Globus pallidus (tissue), 1 donor: ENCODE measurements at regions not wholly inside any gene's neighbourhood (a gene's known extent, or its start where the extent isn't known, plus 50 kb on each side); places are given as distances from the start of the nearest gene placed in this dataset.
"Not testable (repeated sequence)": the region's sequence is repeated elsewhere in the genome, so short reads cannot be mapped to it uniquely, and the experiment has no call there.

Experiments
- DNase-seq: peaks from one replicate; pipeline ENCODE4 v3.0.0-alpha.2; 2015; ENCODE audit warnings: low spot score

DNA sequence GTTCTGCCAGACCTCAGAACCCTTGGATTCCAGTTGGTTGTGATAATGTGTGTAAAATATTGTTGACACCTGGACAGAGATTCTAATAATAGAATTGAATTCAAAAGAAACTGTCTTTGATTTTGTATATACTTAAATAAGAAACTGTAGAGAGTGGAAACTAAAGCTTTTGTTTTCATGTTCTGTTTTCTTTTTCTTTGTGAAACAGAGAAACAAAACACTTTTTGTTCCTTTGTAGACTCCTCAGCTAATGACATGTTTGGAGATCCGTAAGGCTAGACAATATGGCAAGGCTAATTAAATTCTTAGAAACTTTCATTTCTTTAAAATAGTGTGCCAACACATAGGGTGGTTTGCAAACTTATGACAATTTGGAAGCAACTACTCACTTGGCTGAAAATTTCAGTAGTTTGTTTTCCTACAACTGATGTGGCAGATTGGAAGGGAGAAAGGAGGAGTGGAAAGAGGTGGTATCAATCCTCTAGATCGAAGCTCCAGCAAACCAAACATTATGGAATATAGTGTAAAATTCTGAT, 90.9 kb upstream of the FAT1 start:
- no peak for DNase-seq

DNA sequence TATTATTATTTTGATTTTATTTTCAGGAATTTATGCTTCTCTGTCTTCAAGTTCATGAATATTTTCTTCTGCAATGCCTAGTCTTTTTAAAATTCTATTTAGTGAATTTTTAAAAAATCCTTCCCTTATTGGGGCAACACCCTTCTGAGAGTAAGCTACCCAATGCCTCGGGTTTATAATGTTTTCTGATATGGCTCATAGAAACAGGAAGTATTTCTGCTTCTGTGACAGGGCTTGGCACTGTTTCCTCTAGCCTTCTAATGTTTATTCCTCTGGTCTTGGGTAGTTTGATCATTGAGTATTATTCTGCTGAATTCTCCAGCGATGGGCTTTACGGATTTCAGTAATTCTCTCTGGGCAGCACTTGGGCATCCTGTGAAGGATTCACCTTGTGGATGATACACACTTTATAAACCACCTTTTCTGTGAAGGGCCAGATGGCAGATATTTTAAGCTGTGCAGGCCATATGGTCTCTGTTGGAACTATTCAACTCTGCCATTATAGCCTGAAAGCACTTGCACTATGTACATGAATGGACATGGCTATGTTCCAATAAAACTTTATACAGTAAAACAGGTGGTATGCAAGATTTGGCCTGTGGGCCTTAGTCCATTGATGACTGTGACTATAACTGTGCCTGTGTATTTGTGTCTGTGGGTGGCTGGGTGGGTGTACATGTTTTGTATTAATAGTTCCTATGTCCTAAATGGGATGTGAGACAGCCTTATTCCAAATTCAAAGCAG, 95.9 kb upstream of the FAT1 start:
- DNase-seq, result no peak

DNA sequence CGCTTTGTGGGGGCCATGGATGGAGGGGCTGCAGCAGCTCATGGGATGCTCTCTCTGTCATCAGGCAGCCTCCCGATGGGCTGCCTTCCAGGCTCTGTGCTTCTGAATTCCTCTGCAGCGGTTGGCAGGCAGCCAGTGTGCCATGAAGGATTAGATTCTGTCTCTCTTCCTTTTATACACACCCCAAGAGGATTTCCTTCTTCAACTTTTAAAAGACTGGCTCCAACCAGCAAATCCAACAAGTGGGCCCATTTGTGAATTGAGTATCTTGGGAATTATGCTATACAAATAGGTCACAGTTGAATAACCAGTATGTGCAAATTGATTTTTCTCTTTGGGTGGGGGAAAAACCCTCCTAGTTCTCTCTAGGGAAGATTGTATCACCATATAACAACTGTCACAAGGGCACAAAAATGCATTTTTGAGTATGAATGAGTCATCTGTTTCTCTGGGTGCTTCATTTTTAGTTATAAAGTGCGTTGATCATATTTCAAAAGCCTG, 96.8 kb upstream of the FAT1 start:
- no peak for DNase-seq

DNA sequence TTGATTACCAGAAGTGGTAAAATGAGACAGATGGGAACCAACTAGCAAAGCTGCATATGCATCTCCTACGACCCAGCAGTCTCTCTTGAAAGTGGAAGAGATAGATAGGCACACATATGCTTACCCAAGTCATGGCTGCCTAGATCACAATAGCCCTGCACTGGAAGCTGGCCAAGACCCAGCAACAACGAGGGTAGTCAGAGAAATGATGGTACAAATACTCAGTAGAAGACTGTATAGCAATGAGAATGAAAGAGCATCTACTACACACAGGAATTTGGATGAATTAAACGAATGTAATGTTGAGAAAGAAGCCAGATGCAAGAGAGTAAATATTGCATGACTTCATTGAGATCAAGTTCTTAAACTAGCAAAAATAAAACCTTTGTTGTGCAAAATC, 100.3 kb upstream of the FAT1 start:
- DNase-seq, result no peak

DNA sequence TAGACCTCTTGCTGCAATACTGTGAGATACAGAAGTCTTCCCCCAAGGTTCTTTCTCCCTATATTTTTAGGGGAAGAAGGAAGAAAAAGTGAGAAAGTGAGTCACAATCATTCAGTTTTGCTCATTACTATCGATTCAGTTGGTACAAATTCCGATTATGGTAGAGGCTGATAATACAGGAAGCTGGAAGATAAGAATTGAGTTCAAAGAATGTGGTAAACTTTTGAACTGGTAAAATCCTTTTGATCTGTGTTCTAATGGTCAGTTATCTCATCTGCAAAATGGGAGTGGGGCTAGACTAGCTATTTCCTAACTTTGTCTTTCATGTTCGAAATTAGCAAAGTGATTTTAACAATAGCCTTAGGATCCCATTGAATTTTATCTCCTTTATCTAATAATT, 101.4 kb upstream of the FAT1 start:
- no peak for DNase-seq

DNA sequence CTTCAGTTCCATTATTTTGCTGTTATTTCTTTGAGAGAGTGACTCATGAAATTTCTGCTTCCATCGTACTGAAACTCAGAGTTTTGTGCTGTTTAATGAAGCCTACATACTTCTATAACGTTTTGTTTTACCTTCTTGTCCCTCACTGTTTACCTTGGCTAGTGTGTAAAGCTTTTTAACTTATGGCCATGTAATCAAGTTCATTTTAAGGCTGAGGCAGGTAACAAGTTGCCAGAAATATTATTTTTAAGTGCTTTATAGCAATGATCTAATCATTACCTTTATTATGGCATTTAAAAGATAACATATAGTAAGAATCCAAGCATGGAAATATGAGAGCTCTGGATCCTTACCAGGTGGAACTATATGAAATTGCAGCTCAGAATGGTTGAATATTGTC, 102.3 kb upstream of the FAT1 start:
- DNase-seq, result no peak

DNA sequence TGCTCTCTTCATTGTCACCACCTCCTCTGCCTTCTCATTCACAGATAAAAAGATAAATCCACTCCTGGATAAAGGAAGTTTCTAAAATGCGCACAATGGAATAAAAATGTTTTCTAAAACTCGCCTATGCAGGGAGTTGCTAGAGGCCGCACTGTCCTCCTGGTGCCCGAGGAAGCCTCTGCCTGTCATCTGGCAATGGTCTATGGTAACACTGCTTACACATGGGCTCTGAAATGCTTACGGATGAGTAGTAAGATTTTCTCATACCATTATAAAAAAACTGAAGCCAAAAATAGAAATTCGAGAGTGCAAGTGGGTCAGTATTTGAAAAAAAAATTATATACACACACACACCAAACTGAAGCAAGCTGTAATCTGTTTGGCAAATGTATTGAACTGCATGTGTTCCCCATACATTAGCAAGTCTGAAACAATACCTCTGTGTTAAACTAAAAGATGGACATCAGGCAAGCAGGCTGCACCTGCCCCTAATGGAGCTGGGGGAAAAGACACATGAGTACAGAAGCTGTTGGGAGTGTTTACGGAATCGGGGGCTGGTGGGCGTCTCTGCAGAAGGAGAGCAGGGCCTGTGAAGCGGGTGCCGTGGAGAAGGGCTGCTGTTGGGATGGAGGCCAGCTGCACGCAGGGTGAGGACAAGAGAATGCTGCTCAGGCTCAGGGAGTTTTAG, 103.3 kb upstream of the FAT1 start:
- DNase-seq, result no peak

DNA sequence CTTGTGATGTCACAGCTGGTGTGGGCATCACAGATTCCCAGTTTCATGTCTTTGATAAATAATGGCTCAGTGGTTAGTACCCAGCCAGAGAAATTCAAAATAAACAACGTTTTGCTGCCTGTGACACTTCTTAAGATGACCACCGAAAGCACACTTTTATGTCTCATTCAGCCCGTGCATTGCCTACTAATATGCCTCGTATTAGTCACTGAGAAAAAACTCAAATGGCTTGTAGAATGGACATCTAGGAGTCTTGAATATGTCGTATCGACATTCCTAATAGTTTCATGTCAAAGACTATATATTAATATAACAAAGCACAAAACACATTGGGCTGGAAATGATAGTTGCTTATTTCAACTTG, 103.9 kb upstream of the FAT1 start:
- DNase-seq, result no peak

DNA sequence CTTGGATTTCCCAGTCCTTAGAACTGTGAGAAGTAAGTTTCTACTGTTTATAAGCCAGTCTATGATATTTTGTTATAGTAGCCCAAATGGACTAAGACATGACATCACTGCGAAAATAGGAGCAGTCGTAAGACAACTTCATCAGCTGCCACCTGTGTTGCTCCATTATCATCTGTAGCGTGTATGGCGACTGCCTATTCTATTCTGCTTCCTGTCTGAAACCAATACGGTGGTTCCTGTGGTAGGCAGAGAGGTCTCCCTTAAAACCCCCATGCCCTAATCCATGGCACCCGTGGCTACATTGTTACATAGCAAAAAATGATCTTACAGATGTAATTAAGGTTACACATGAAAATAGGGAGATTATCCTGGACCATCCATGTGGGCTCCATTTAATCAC, 105.4 kb upstream of the FAT1 start:
- DNase-seq, result no peak

DNA sequence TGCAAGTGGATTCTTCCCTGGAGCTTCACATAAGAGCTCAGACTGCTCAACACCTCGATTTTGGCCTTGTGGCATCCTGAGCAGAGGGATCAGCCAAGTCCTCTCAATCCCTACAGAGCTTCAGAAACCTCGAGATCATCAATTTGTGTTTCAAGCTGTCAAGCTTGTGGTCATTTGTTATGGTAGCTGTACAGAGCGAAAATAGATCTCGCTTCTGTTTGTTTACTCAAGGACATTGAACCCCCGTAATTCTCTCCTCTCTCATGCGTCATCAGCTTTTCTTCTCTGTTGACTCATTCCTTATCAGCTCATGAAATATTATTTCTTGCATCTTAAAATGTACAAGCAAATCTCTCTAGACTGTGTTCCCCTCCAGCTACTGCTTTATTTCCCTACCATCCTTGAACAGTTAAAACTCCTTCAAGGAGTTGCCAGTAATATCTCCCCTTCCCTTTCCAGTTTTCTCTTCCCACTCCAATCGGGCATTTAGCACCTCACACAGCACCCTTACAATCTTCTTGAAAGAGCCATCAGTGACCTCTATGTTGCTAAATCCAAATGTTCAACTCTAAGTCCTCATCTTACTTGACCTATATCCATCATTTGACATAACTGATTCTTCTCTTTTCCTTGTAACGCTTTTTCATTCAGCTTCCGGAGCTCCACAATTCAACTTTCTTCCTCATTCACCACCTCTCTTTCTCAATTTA, 106.2 kb upstream of the FAT1 start:
- no peak for DNase-seq

DNA sequence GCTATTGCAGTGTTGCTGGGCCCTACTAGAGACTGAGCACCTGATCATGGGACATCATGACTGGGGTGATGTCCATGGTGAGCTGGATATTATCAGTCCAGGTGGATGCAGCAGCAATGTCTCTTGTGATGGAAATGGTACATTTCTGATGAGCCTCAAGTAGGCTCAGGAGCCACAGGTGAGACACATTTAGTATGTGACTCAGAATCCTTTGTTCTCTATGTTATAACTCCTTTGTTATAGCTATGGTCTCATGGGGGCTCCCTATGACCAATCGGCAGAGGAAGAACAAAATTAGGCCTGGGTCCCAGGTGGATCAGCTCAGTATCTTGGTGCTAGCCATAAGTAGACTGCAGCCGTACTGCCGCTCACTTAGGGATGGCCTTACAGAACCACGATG, 107.9 kb upstream of the FAT1 start:
- no peak for DNase-seq

DNA sequence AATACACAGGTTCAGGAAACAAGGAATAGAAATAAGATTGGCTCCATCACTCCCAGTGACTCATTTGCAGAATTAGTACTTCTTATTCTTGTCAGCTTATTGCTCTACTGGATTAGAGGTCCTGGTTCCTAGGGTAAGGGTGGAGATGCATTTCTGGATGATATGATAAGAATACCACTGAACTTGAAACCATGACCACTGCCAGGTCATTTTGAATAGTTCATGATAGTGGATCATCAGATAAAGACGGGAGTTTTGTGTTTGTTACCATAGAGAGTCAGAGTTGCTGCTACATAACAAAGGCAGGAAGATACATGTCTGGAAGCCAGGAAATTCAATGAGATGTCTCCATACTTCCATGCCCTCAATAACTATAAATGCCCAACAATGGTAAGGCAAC, 109.2 kb upstream of the FAT1 start:
- DNase-seq, result no peak

DNA sequence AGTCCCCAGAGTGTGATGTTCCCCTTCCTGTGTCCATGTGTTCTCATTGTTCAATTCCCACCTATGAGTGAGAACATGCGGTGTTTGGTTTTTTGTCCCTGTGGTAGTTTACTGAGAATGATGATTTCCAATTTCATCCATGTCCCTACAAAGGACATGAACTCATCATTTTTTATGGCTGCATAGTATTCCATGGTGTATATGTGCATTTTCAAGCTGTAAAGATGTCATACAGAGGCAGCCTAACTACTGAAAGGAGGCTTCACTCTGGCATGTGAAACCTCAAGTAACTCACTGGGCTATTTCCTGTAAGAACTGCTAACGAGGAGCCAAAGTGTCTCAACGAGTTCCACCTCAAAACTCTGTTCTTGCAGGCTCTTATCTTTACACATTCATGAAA, 113.8 kb upstream of the FAT1 start:
- DNase-seq, result not testable (repeated sequence)

DNA sequence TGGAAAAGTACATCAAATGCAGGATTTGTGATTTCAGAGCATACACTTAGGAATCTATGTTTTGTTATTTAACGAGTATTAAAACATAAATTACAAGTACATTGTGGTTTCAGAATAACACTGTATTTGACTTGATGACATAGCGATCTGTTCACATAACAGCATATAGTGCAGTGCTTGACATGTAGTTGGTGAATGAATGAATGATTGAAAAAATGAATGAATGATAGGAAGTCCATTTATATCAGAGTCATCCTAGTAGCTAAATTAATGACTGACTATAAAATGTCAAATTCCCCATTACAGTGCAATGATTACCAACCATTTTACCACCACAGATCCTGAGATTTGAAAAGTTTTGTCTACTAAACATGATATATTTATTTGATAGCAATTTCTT, 114.6 kb upstream of the FAT1 start:
- no peak for DNase-seq

DNA sequence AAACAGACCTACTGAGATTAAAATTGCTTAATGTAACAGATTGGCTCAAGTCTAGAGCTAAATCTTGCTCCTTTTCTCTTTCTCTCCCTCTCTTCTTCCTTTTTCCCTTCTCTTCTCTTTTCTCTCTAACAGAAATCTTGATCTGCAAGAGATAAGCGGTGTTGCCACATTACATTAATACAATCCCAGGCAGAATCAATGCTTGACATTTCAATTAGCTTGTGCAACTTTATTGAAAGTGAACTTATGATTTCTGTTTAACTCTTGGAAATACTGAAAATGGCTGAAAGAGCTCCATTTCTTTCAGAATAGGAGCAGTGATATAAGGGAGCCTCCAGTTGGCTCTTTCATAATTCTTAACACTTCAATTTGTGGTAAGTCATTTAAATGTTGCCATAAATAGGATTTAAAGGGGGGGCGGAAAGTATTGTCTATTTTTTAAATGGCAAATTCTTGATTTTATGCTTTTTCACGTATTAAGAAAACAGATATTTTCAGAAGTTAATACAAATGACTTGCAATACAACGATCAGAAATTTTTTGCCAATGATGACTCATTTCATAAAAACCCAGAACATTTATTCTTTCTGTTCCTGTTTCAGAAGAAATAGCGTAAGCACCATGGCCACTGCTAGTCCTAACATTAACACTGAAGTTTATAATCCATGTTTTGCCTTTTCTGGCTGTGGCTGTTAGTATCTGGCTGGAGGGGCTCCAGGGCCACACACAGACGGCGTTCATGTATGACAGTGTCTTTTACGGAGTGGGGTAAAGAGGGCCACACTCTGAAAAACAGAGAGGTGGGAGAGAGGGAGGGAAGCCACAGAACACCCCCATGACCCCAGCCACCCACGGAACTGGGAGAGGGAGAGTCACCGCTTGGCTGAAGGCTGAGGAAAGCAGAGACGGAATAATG, 115.7 kb upstream of the FAT1 start:
- DNase-seq, result no peak

DNA sequence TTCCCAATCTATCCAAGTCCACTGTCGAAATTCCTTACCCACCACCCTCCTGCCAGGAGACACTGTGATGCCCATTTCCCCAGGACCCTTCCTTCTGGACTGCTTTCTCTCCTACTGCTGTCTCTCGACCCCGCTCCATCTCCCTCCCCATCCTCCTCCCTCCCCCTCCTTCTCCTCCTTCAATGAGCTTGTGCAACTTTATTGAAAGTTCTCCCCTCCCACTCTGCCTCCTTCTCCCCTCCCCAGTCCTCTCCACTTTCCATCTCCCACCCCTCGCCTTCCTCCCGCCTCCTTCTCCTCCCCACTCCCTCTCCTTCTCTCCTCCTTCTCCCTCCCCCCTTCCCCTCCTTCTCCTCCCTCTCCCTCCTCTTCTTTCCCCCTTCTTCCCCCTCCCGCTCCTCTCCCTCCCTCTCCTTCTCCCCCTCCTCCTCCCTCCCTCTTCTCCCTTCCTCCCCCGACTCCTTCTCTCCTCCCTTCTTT, 116.6 kb upstream of the FAT1 start:
- no peak for DNase-seq

DNA sequence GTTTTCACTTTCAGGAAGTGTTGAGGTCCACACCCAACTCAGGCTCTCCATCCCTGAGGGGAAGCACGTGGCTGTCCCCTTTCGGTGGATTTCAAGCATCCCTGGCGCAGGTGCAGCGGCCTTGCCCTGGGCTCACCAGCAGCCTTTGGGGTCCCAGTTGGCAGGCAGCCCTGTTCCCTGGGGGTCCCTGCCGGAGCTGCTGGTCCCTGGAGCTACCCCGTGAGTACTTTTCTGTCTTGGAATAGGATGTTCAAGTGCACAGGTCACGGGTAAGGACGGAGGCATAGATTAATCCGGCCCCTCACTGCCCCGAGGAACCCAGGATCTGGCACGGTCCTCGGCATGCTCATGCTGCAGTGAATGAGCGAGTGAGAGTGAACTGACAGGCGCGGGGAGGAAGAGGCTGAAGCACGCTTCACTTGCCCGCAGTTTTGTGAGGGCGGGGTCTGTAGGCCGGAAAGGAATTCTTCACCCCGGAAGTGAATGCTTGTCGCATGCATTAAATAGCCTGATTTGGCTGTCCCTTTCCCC, 117.2 kb upstream of the FAT1 start:
- no peak for DNase-seq

DNA sequence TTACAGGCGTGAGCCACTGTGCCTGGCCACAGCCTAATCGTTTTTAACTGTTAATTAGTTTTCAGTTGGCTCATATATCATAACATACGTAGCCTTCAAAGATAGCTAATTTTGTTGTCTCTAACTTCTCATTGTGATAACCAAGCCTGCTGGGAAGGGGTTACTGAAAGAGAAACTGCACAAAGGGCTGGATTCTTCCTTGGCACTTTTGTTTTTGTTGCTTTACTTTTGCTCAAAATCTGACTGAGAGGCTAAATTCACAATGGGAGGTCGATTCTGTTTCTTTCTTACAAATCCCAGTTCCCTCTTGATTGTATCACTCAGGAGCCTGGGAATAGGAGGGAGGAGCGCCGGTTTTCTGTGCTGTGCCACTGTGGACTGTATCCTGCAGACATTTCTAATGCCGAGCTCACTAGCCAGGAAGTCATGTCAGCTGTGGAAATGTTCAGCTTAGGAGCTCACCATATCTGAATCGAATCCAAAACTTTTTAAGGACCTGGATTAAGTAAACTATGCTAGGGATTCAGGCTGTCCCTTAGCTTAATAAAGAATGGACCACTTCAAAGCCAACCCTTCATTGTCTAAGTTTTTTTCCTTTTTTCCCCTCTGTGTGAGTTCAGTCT, 120.5 kb upstream of the FAT1 start:
- DNase-seq, result no peak

DNA sequence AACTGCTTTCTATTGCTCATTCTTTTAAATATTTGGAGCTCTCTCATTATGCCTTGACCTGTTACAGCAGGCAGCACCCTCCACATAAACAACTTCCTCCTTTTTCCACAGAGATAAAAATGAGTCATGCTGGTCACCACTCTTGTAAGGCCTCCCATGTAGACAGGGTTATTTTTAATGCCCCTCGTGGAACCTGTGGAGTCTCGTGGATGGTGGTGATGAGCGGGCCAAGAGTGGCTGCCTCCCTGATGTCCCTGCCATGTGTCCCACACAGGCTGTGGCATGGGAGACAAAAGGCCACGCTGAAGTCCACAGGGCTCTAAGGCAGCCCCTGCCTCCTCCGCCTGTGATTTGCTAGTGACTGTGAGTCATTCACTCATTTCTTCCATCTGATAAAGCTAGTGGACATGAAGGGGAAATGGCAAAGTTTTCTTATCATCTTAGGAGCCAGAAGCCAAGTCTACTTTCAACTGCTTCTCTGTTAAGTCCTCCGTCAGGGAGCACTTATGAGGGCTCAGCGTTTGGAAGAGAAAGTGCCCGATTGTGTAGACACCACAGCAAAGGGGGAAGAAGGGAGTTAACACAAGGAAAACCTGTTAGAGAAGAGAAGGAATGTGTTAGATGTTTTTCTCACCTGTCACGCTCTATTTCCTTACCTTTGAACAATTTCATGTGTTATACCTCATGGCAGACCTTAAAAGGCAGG, 121.6 kb upstream of the FAT1 start:
- DNase-seq, result no peak

DNA sequence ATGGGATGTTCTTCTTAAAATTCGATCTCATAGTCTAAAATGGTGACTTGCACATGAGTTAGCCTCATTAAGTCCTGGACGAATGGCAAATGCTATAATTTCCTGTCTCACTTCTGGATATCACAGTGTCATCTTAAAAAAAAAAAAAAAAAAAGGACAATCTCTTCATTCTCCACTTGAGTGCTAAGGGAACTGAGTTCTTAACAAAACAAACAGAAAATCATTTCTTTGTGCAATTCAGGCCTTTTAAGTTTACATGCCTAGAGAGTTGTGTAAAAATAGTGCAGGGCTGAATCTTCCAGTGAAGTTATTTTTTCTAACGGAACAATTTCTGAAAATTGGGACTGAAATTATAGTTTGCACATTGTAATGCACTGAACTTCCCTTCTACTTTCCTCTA, 122.8 kb upstream of the FAT1 start:
- no peak for DNase-seq
